Right renal pelvis (tissue), 4 donors: ENCODE measurements at regions not wholly inside any gene's neighbourhood (a gene's known extent, or its start where the extent isn't known, plus 50 kb on each side); places are given as distances from the start of the nearest gene placed in this dataset.
"Not testable (repeated sequence)": the region's sequence is repeated elsewhere in the genome, so short reads cannot be mapped to it uniquely, and the experiment has no call there.

Experiments used
- DNase-seq, 4 donors: peaks; one replicate each; pipeline ENCODE4 v3.0.0-alpha.2; 2013; ENCODE audit warnings: low read depth in 4 of 4, low spot score in 3 of 4, missing footprints in 1 of 4

GRCh38 chr4:112708772-112709171 is 71.8 kb downstream of the LARP7 start:
- no peak for DNase-seq

GRCh38 chr4:112714922-112715901 is 78.3 kb downstream of the LARP7 start:
- no peak for DNase-seq

- DNase-seq: no peak
Observed at GRCh38 chr4:112717856-112718255, 80.9 kb downstream of the LARP7 start.

GRCh38 chr4:112721627-112722026 is 84.7 kb downstream of the LARP7 start:
- DNase-seq: no peak

GRCh38 chr4:112726041-112726440 is 89.1 kb downstream of the LARP7 start:
- DNase-seq: no peak

- DNase-seq: not testable (repeated sequence)
Observed at GRCh38 chr4:112727728-112728127, 90.8 kb downstream of the LARP7 start.

- no peak for DNase-seq
Observed at GRCh38 chr4:112731715-112732114, 94.8 kb downstream of the LARP7 start.

GRCh38 chr4:112732142-112732541 is 95.2 kb downstream of the LARP7 start:
- no peak for DNase-seq

- DNase-seq: no peak
Observed at GRCh38 chr4:112735474-112735951, 98.6 kb downstream of the LARP7 start.

GRCh38 chr4:112736718-112737135 is 99.8 kb downstream of the LARP7 start:
- DNase-seq: no peak

GRCh38 chr4:112739442-112739841 is 102.5 kb downstream of the LARP7 start:
- DNase-seq: no peak

- DNase-seq: no peak
Observed at GRCh38 chr4:112747036-112747435, 110.1 kb downstream of the LARP7 start.

GRCh38 chr4:112748352-112748878 is 111.5 kb downstream of the LARP7 start:
- DNase-seq: no peak

GRCh38 chr4:112750749-112751148 is 113.8 kb downstream of the LARP7 start:
- DNase-seq: not testable (repeated sequence)

GRCh38 chr4:112751447-112751846 is 114.5 kb downstream of the LARP7 start:
- DNase-seq: no peak

GRCh38 chr4:112752061-112752460 is 115.1 kb downstream of the LARP7 start:
- no peak for DNase-seq

GRCh38 chr4:112752510-112752909 is 115.6 kb downstream of the LARP7 start:
- no peak for DNase-seq

GRCh38 chr4:112753333-112753732 is 116.4 kb downstream of the LARP7 start:
- DNase-seq: no peak

GRCh38 chr4:112759313-112759712 is 122.4 kb downstream of the LARP7 start:
- DNase-seq: no peak

GRCh38 chr4:112765317-112765974 is 128.5 kb downstream of the LARP7 start:
- peak in 3 of 4 donors; percentile 5 to 20 (median 8) for DNase-seq

GRCh38 chr4:112766422-112766821 is 129.5 kb downstream of the LARP7 start:
- DNase-seq: no peak
